Inferior parietal cortex (tissue), 1 donor: ENCODE measurements at regions not wholly inside any gene's neighbourhood (a gene's known extent, or its start where the extent isn't known, plus 50 kb on each side); places are given as distances from the start of the nearest gene placed in this dataset.
"Not testable (repeated sequence)": the region's sequence is repeated elsewhere in the genome, so short reads cannot be mapped to it uniquely, and the experiment has no call there.

ENCODE experiments used
- DNase-seq: peaks from one replicate; pipeline ENCODE4 v3.0.0-alpha.2; 2016; ENCODE audit errors: extremely low spot score

DNA sequence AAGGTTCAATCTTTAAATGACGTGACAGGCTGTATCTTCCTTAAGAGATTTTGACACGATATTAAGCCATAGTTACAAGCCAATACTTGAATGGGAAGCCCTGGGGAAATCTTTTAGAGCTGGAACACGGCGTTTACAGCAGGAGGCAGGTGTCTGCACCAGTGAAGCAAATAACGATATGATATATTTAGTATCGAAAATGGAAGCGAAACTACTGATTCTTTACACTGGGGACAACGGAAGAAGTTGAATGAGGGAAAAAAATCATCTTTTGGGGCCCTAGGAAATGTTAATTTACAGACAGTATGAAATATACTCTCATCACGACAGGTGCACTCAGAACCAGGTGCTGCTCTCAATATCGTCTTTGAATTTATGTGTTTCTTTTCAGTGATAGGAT lies 793.9 kb upstream of the PCDH20 start:
- DNase-seq: no peak

DNA sequence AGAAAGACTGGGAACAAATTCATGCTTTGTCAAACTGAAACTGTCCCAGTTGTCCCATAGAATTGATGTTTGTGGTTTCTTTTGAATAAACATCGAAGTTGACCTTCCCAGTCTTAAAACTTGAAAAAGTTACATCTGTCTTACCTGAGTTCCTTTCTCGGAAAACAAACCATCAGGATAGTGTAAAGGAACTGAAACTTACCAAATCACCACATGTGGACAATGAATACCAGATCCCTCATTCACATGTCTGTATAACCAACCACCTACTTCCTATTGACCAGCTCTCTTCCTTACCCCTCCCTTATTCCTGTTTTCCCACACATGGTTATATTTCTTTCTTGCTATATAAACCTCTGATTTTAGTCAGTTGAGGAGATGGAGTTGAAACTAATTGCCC lies 791.7 kb upstream of the PCDH20 start:
- DNase-seq: no peak

DNA sequence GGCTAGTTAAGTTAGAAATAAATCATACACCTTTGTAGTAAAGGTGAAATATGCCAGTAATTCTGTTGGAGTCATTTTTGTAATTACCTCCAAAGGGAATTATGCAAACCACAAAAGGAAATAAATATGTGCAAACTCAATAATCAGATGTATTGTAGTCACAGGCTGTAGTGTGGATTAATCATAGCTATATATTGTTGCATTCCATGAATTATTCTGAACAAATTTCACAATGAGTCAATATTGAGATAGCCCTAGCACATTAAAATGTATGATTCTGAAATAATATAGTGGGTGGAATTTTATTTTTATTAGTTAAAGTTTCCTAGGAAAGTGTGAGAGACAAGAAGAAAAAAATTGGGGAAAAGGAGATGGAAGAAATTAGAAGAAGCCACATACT lies 790.5 kb upstream of the PCDH20 start:
- DNase-seq: no peak

DNA sequence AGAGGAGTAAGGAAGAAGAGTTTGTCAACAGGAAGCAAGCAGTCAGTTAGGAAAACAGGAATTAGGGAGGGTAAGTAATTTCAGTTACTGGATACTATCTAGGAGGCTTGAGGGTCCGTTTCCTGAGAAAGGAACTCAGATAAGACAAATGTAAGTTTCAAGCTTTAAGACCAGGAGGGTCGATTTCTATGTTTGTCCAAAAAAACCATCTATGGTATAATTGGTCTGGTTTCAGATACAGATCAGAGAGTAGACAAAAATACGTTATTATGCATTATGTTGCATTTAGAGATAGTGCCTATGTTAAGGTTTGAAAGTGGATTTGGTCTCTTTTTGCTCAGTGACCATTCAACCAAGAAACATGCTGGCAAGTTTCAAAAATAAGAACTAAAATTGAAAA lies 789.6 kb upstream of the PCDH20 start:
- no peak for DNase-seq

DNA sequence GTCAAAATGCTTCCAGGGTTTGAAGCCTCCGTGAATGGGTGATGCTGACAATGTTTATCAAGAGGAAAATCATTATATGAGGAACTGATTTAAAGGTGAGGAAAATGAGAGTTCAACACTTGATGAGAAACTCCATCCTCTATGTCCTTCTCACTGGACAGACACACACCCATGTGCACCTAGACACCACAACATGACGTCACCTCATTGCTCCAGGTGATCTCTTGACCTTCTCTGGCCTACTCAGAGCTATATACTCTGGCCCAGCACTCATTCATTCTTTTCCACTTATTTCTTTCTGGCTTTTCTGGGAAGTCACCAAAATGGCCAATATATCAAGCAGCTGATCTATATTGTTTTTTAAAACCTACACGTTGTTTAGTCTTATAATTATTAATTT lies 778.7 kb upstream of the PCDH20 start:
- DNase-seq: no peak

DNA sequence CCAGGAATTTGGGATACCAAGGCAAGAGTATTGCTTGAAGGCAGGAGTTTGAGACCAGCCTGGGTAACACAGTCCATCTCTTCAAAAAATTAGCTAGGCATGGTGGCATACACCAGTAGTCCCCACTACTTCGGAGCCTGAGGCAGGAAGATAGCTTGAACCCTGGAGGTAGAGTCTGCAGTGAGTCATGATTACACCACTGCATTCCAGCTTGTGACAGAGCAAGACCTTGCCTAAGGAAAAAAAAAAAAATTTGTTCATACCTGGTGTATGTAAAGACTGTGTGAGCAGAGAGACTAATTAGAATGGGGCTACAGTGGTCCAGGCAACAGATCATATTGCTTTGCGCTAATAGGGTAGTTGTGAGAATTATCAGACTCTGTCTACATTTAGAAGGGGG lies 778.3 kb upstream of the PCDH20 start:
- no peak for DNase-seq

DNA sequence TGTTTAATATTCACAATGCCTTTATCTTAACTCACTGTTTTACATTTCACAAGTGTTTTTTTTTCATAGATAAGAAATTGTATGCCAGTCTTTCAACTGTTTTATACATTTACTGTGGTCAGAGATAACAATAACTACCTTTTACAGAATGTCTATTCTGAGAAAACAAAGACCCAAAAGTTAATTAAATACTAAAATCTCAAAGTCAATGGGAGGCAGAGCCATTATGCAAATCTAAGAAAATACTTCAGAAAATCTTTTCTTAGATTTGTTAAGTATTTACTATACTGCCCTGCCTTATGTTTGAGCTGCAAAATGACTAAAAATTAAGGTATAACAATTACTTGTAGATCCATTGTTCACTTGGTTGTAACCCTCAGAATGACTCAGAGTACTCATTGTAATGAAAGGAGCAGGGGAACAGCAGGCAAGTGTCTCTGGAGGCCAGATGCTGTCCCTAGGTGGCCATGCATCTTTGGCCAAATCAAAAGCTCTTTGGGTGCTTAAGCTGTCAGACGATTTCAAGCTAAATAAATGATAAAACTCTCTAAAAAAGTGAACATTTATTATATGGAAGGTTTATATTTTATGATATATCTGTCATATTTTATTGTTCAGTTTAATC lies 770.1 kb upstream of the PCDH20 start:
- DNase-seq: no peak

DNA sequence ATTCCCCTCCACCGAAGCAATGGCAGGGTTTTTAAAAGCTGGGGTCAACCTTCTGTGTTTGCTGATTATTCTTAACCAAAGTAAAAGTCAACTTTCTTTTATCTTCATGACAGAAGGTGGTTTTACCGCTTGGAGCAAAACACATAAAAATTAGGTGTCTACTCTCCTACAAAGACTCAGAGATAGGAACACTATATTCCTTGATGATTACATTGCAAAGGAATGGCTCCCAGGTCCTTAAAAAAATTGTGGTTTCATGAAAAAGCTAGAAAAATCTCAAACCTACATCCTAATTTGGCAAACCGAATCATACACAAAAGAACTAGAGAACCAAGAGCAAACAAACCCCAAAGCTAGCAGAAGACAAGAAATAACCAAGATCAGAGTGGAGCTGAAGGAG lies 760.4 kb upstream of the PCDH20 start:
- DNase-seq: no peak

DNA sequence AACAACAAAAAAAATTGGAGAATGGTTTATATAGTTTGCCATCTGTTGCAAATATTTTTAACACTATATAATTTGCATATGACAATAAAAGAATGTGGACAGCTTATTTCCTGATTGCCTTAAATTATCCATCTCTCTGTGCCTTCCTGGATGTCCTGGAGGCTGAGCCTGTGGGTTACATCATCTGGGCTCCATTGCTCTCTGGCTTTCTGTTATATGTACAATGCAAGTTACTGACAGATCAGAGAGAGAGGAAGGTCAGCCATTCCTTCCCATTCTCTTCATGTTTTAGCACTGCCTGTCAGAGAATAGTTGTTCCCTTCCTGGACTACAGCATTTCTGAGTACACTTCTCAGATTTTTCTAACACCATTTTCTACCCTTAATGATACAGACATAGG lies 758.3 kb upstream of the PCDH20 start:
- no peak for DNase-seq

DNA sequence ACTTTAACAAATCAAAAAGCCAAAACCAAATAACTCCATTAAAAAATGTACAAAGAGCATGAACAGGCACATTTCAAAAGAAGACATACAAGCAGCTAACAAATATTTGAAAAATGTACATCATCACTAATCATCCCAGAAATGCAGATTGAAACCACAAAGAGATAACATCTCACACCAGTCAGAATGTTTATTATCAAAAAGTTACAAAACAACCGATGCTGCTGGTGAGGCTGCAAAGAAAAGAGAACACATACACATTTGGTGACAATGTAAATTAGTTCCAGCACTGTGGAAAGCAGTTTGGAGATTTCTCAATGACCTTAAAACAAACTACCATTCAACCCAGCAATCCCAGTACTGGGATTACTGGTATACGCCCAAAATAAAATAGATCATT lies 756.0 kb upstream of the PCDH20 start:
- DNase-seq: no peak

DNA sequence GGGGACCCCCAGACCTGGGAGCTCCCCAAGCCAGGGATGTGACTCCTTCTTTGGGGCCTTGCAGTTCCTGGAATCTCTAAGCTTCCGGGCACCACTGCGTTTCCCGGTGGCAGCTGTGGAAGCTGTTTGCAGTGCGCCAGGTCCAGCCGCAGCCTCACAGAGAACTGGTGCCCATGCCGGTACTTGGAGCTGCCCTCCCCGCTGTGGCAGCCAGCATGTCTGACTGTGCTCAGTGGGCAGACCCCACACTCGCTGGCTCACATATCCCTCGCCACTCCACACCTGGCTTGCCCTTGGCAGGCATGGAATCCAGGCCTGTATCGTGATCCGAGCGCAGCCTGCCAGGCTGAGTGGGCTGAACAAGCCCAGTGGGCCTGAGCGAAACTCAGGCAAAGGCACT lies 753.2 kb upstream of the PCDH20 start:
- no peak for DNase-seq

DNA sequence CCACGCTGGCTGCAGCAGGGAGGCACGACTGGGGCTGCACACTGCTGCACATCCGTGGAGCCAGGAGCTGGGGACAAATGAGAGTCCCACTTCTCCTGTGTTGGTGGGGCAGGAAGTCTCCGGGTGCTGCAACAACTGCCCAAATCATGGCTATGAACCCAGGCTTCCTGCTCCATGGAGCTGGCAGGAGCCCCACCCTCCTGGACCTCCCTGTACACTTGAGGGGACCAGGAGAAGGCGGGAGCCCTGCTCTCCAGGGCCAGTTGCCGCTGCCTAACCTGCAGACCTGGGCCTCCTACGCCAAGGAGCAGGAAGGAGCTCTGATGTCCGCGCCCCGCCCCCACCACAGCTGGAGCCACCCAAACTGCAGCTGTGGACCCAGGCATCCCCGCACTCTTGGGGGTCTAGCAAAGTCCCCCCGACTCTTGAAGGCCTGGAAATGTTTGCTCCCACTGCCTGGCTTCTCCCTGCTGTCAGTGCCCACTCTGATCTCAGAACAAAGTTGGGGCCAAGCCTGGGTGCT lies 752.1 kb upstream of the PCDH20 start:
- no peak for DNase-seq

DNA sequence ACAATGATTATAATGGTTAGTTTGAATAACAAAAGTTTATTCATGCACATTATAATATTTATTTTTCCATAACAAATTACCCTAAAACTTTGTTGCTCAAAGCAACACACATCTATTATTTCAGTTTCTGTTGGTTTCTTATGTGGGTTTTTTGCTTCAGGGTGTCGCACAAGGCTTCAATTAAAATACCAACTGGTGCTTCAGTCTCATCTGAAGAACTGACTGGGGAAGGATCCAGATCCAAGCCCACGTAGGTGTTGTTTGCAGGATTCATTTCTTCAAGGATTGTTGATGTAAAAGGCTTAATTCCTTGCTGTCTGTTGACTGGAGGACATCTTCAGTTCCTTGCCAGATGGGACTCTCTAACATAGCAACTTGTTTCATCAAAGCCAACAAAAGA lies 747.2 kb upstream of the PCDH20 start:
- DNase-seq: no peak

DNA sequence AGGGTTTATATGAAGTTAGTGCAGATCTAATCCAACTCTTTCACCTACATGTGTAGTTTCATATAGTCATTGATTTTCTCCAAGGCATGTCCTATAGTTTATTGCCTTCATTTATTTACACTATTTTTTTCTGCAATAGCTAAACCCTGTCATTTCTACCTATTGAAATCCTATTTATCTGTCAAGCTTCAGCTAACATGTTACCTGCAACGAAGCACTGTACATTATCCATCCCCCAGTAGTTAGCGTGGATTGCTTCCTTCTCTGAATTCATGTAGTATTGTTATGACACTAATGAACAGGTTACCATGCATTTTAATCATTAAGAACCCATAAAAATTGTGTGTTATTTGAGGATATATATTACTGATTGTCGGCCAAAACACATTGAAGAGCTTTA lies 742.9 kb upstream of the PCDH20 start:
- DNase-seq: no peak

DNA sequence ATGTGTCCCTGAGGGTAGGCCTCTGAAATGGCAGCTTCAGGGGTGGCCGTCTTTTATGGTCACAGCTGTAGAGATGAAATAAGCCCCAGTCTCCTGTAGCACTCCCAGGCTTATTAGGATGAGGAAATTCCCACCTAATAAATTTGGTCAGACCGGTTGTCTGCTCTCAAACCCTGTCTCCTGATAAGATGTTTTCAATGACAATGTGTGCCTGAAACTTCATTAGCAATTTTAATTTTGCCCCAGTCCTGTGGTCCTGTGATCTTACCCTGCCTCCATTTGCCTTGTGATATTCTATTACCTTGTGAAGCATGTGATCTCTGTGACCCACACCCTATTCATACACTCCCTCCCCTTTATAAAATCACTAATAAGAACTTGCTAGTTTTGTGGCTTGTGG lies 736.1 kb upstream of the PCDH20 start:
- DNase-seq: not testable (repeated sequence)

DNA sequence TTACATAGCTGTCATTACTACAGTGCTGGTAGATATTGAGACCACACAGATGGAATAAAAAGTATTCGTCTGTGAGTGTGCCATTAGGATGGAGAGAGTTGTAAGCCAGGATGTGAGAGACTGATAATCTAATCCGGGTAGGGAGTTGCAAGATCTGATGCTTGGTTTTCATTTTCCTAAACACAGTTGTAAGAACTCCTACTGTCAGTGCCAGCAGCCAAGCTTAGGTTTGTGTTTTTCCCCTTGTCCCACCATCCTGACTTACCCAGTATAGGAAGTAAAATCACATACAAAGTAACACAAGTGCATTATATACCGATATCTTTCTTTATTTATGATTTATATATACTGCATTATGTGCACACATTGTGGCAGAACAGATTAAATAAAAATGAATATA lies 726.4 kb upstream of the PCDH20 start:
- DNase-seq: no peak

DNA sequence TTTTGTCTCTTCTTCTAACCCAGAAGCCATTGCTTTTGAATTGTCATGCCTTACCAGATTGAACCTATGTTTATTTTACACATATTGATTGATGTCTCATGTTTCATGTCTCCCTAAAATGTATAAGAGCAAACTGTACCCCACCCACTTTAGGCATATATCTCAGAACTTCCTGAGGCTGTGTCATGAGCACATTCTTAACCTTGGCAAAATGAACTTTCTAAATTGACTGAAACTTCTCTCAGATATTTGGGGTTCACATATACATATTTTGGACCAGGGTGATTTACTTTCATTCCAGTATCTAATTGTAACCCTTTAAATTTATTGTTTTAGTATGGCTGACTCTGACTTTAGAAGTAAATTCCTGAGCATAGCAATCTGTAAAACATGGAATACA lies 723.9 kb upstream of the PCDH20 start:
- no peak for DNase-seq

DNA sequence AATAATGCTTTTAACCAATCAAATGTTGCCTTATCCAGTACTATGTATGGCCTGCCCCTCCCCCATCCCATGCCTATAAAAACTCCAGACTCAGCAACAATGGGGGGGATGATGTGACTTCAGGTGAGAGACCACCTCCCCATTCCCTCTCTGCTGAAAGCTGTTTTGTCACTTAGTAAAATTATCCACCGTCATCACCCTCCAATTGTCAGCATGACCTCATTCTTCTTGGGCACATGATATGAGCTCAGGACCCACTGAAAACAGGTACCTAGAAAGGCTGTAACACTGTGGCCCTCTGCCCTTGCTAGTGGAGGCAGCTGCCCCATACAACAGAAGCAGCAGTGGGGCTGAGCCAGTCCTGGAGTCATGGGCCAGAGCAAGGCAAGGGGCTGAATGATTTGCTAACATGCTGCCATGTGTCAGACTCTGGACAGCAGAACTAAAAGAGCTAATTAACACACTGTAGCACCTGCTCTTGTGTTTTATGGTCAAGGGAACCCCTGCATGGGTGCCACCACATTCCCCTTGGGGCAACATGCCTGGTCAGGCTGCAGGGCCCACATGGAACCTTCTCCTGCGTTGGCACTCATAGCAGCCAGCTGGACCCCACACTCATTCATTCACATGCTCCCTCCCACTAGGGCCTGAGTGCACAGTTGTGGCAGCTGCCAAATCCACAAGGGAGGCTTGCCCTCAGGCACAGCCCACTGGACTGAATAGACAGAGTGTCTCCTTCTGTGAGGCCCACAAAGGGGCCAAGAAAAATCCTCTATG lies 722.2 kb upstream of the PCDH20 start:
- no peak for DNase-seq

DNA sequence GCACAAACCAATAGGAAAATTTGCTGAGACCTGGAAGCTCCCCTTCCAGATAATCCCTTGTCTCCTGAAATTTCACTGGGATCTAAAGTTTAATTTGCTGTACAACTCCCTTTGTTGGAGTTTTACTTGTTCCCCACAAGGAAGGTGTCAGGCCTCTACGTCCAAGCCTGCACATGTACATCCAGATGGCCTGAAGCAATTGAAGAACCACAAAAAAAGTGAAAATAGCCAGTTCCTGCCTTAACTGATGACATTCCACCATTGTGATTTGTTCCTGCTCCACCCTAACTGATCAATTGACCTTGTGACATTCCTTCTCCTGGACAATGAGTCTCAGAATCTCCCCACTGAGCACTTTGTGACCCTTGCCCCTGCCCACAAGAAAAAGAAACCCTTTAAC lies 716.0 kb upstream of the PCDH20 start:
- DNase-seq: no peak

DNA sequence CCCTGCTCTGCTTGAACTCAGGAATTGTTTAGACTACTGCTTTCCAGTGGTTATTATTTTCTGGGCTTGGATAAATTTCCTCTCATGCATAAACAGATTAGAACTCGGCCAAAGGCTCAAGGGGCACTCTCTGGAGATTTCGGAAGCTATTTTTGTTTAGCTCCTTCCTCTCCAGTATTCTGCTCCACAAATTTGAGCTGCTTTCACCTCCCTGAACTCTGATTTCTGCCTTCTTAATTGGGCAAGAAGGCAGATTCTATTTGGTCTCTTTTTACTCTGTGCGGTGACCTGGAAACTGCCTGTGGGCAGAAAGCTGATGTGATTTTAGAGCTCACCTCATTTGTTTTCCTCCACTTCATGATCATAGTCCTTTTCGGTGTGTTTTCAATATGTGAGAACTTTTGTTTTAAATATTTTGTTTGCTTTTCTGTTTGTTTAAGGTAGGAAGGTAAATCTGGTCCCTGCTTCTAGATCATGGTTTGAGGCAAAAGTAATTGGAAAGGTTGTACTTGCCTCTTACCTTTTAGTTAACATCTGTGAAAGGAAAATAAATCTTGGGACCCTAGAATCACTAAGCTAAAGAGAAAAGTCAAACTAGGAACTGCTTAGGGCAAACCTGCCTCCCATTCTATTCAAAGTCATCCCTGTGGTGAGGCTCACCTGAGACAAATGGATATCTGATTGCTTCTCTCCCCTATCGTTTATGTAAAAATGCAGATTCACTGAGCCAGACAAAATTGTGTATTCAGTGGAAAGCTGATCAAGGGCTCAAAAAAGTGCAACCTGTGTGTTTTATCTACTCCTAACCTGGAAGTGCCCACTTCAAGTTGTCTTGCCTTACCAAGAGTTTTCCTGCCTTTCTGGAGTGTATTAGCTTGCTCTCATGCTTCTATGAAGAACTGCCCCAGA lies 714.7 kb upstream of the PCDH20 start:
- no peak for DNase-seq

DNA sequence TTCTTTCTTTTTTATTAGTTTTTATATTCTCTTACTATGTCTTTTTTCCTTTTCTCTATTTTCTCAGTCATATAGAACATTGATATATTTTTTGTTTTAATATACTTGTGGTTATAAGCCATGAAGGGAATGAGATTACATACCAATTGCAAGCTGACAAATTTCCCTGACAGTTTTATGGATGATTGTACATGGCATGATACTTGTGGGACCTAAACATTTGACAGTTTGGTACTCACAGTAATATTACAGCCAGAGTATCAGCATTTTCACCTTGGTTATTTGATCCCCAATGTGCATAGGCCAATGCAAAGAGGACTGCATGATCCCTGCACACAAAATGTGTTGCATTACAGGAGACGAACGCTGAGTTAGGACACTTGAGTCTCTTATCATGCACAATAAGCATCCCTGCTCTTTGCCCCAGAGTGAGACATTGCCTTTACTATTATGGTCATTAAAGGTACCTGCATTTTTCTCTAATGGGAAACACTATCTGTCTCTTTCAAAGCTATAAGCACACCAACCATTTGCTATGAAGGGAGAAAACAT lies 713.4 kb upstream of the PCDH20 start:
- DNase-seq: no peak

DNA sequence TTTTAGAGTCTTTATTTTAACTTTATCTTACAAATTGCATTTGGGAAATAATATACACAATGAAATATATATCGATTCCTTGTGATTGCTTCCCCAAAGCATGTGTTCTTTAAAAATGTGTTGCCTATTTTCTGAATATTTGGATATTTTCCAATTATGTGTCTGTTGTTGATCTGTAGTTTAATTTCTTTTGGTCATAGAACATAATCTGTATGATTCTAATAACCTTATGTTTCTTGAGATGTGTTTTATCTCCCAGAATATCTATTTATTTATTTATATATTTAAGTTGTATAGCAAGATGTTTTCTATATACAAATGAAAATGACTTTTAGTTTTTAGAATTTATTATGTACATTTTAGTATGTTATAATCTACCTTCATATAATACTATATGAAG lies 710.8 kb upstream of the PCDH20 start:
- DNase-seq: no peak
